ENCODE measurements at regions not wholly inside any gene's neighbourhood (a gene's known extent, or its start where the extent isn't known, plus 50 kb on each side); places are given as distances from the start of the nearest gene placed in this dataset.

DNA sequence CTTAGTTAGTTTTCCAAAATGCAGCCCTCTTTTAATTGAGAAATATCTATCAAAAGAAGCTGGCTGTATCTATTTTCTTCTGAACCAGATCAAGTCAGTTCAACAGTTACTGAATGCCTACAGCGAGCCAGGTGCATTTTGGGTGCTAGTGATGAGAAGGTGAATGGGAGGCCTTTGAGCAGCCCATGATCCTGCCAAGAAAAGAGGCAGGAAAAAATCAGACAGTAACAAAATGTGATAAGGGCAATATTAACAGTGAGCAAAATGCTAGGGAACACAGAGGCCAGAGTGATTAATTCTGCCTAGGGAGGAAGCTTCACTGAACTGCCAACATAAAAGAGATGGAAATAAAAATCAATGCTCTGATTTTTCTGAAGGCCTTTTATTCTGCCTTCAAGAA, 248.5 kb downstream of the SNCA start (continued):
- TF ChIP-seq, protein P1, sequence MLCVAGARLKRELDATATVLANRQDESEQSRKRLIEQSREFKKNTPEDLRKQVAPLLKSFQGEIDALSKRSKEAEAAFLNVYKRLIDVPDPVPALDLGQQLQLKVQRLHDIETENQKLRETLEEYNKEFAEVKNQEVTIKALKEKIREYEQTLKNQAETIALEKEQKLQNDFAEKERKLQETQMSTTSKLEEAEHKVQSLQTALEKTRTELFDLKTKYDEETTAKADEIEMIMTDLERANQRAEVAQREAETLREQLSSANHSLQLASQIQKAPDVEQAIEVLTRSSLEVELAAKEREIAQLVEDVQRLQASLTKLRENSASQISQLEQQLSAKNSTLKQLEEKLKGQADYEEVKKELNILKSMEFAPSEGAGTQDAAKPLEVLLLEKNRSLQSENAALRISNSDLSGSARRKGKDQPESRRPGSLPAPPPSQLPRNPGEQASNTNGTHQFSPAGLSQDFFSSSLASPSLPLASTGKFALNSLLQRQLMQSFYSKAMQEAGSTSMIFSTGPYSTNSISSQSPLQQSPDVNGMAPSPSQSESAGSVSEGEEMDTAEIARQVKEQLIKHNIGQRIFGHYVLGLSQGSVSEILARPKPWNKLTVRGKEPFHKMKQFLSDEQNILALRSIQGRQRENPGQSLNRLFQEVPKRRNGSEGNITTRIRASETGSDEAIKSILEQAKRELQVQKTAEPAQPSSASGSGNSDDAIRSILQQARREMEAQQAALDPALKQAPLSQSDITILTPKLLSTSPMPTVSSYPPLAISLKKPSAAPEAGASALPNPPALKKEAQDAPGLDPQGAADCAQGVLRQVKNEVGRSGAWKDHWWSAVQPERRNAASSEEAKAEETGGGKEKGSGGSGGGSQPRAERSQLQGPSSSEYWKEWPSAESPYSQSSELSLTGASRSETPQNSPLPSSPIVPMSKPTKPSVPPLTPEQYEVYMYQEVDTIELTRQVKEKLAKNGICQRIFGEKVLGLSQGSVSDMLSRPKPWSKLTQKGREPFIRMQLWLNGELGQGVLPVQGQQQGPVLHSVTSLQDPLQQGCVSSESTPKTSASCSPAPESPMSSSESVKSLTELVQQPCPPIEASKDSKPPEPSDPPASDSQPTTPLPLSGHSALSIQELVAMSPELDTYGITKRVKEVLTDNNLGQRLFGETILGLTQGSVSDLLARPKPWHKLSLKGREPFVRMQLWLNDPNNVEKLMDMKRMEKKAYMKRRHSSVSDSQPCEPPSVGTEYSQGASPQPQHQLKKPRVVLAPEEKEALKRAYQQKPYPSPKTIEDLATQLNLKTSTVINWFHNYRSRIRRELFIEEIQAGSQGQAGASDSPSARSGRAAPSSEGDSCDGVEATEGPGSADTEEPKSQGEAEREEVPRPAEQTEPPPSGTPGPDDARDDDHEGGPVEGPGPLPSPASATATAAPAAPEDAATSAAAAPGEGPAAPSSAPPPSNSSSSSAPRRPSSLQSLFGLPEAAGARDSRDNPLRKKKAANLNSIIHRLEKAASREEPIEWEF (IDR thresholded peaks at IDR 0.05; ENCODE audit: insufficient replicate concordance, low read depth, low read length), result no peak
- no peak for TF ChIP-seq IKZF2 (IDR thresholded peaks at IDR 0.05)

DNA sequence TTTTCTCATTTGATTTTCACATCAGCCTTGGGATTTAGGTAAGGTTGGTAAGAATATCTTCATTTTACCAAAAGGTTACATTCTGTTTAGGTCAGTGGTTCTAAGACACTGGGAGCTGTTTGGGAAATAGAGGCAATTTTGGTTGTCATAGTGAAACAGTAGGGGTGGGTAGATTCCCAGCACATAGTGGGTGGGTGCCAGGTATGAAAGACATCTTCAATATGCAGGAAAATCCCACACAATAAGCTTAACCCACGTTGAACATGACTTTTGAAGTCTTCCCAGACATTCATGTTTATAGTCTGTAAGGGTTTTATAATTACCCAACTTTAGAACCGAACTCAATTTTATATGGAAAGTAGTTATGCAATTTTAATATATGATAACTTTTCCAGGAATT, 249.6 kb downstream of the SNCA start:
- H3K4me2 ChIP-seq (ENCODE audit: control insufficient read depth, insufficient read depth), result no peak overlapping the region
- FAIRE-seq (no peak), DNase-seq (ENCODE audit: low read depth, low spot score) (no peak), ATAC-seq (no peak)
- no peaks in the 10 kb centered on the region for H4K20me1 ChIP-seq (ENCODE audit: control insufficient read depth, insufficient read depth)
- H3K9me3 ChIP-seq (replicated peaks; ENCODE audit: control insufficient read depth, insufficient read depth, low read length), result no peaks in the 10 kb centered on the region
- POLR2A ChIA-PET, result no interaction called here
- no peak overlapping the region for H3K27ac ChIP-seq (ENCODE audit: control insufficient read depth, insufficient read depth)
- no peak overlapping the region for H3K4me3 ChIP-seq
- H3K9ac ChIP-seq (ENCODE audit: control insufficient read depth, insufficient read depth, low read length), result no peak overlapping the region
- in situ Hi-C loops (cut with MboI), result no loop called here
- no TSS peak for BruUV-seq (replicated peaks)
- H3K4me1 ChIP-seq (ENCODE audit: control insufficient read depth, insufficient read depth, low read length), result no peaks in the 10 kb centered on the region
- 13% methylated on average over 2 of the region's 2 CpGs for WGBS (ENCODE audit: insufficient coverage, insufficient replicate concordance, low lambda C conversion rate, missing lambda C conversion rate)
- CTCF ChIA-PET, result interaction anchor here (1.4 kb wide), 1 partner anchor 14 kb away, joined by 3 read pairs; no protein-coding TSS in a partner anchor
- H3K36me3 ChIP-seq (ENCODE audit: control insufficient read depth in 2 of 2, insufficient read depth in 2 of 2, low read length in 1 of 2), result no peaks in the 10 kb centered on the region
- RAD21 ChIA-PET (ENCODE audit: unreplicated experiment), result no interaction called here
- H3K27me3 ChIP-seq (replicated peaks in 1 of 2; ENCODE audit: control insufficient read depth in 2 of 2, insufficient read depth in 2 of 2, low read length in 1 of 2), result no peaks in the 10 kb centered on the region
- intact Hi-C loops (cut with micrococcal nuclease; ENCODE audit: unreplicated experiment), result no loop called here
- no peak overlapping the region for H2AFZ ChIP-seq (ENCODE audit: control insufficient read depth, low read depth, low read length)
- no peaks in the 10 kb centered on the region for H3K79me2 ChIP-seq (ENCODE audit: control insufficient read depth, insufficient read depth, low read length)
- SMC1A ChIA-PET (ENCODE audit: uncharacterized antibody, unreplicated experiment), result interaction anchor here (1.1 kb wide), 1 partner anchor 315 kb away, joined by 3 read pairs; no protein-coding TSS in a partner anchor
- no peak for TF ChIP-seq NR2C2 (IDR thresholded peaks at IDR 0.05; ENCODE audit: borderline replicate concordance, control insufficient read depth, insufficient read length, low read depth)
- no peak for TF ChIP-seq FOXK2 (IDR thresholded peaks at IDR 0.05)
- no peak for TF ChIP-seq GABPA (IDR thresholded peaks at IDR 0.05; ENCODE audit: low read depth)
- TF ChIP-seq MEF2B (IDR thresholded peaks at IDR 0.05; ENCODE audit: partially characterized antibody, poor library complexity, severe bottlenecking), result no peak
- no peak for TF ChIP-seq SREBF2 (IDR thresholded peaks at IDR 0.05; ENCODE audit: low read length)
- no peak for TF ChIP-seq TBL1XR1 (IDR thresholded peaks at IDR 0.05; ENCODE audit: low read depth, low read length)
- TF ChIP-seq CREB1 (IDR thresholded peaks at IDR 0.05; ENCODE audit: low read depth), result no peak
- TF ChIP-seq, protein P2, sequence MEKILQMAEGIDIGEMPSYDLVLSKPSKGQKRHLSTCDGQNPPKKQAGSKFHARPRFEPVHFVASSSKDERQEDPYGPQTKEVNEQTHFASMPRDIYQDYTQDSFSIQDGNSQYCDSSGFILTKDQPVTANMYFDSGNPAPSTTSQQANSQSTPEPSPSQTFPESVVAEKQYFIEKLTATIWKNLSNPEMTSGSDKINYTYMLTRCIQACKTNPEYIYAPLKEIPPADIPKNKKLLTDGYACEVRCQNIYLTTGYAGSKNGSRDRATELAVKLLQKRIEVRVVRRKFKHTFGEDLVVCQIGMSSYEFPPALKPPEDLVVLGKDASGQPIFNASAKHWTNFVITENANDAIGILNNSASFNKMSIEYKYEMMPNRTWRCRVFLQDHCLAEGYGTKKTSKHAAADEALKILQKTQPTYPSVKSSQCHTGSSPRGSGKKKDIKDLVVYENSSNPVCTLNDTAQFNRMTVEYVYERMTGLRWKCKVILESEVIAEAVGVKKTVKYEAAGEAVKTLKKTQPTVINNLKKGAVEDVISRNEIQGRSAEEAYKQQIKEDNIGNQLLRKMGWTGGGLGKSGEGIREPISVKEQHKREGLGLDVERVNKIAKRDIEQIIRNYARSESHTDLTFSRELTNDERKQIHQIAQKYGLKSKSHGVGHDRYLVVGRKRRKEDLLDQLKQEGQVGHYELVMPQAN (conservative IDR thresholded peaks at IDR 0.05), result no peak
- TF ChIP-seq SMAD1 (IDR thresholded peaks at IDR 0.05; ENCODE audit: low read depth, partially characterized antibody), result no peak
- TF ChIP-seq HCFC1 (IDR thresholded peaks at IDR 0.05; ENCODE audit: low read length), result no peak
- no peak for TF ChIP-seq ATF7 (IDR thresholded peaks at IDR 0.05; ENCODE audit: low read depth)
- TF ChIP-seq, protein P3, sequence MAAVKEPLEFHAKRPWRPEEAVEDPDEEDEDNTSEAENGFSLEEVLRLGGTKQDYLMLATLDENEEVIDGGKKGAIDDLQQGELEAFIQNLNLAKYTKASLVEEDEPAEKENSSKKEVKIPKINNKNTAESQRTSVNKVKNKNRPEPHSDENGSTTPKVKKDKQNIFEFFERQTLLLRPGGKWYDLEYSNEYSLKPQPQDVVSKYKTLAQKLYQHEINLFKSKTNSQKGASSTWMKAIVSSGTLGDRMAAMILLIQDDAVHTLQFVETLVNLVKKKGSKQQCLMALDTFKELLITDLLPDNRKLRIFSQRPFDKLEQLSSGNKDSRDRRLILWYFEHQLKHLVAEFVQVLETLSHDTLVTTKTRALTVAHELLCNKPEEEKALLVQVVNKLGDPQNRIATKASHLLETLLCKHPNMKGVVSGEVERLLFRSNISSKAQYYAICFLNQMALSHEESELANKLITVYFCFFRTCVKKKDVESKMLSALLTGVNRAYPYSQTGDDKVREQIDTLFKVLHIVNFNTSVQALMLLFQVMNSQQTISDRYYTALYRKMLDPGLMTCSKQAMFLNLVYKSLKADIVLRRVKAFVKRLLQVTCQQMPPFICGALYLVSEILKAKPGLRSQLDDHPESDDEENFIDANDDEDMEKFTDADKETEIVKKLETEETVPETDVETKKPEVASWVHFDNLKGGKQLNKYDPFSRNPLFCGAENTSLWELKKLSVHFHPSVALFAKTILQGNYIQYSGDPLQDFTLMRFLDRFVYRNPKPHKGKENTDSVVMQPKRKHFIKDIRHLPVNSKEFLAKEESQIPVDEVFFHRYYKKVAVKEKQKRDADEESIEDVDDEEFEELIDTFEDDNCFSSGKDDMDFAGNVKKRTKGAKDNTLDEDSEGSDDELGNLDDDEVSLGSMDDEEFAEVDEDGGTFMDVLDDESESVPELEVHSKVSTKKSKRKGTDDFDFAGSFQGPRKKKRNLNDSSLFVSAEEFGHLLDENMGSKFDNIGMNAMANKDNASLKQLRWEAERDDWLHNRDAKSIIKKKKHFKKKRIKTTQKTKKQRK (IDR thresholded peaks at IDR 0.05; ENCODE audit: low read depth, low read length), result no peak
